GM10266 (cell line): ENCODE measurements at regions not wholly inside any gene's neighbourhood (a gene's known extent, or its start where the extent isn't known, plus 50 kb on each side); places are given as distances from the start of the nearest gene placed in this dataset.

Source experiments
- DNase-seq: peaks from one replicate; pipeline ENCODE4 v3.0.0; 2012; ENCODE audit errors: extremely low spot score
- TF ChIP-seq, protein P1 (sequence below): IDR thresholded peaks from 2 replicates; pipeline ENCODE4 v1.5.1; 2012; ENCODE audit warnings: mild to moderate bottlenecking, low read depth; ENCODE audit not compliant: control insufficient read depth, insufficient read depth; ENCODE audit errors: missing control alignments

DNA sequence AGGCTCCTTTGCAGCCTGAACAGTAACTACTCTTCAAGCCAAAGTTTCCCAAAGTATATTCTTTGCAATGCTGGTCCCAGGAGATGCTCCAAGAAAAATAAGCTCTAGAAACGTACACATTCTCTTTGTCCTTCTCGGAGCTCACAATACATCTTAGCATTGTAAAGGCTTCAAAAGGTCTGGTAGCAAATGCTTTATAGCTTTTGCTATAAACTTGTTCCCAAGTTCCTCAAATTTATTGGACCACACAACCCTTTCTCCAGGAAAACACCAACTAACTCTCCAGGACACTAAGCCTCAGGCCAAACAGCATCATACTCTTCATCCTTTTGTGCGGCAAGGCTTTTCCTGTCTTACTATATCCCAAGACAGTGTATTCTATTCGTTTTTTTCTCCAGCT lies 455.6 kb upstream of the PROK2 start:
- DNase-seq: no peak

DNA sequence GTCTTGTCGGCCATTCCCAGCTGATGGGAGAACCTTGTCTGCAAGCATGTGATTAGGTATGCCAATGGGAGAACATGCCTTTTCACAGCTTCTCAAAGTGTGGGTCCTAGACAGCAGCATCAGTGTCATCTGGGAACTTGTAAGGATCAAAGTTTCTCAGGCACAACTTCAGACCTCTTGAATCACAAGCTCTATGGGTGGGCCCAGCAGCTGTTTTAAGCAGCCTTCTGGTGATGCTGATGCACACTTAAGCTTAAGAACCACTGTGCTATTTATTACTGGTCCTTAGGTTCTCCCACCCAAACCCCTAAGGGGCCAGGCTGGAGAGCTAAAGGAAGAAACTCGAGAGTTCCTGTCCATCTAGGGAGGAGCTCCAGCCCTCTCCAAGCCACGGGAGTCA lies 453.9 kb upstream of the PROK2 start:
- no peak for DNase-seq
- TF ChIP-seq, protein P1, sequence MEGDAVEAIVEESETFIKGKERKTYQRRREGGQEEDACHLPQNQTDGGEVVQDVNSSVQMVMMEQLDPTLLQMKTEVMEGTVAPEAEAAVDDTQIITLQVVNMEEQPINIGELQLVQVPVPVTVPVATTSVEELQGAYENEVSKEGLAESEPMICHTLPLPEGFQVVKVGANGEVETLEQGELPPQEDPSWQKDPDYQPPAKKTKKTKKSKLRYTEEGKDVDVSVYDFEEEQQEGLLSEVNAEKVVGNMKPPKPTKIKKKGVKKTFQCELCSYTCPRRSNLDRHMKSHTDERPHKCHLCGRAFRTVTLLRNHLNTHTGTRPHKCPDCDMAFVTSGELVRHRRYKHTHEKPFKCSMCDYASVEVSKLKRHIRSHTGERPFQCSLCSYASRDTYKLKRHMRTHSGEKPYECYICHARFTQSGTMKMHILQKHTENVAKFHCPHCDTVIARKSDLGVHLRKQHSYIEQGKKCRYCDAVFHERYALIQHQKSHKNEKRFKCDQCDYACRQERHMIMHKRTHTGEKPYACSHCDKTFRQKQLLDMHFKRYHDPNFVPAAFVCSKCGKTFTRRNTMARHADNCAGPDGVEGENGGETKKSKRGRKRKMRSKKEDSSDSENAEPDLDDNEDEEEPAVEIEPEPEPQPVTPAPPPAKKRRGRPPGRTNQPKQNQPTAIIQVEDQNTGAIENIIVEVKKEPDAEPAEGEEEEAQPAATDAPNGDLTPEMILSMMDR: no peak

More for the DNA sequence above, 455.6 kb upstream of the PROK2 start:
- TF ChIP-seq, protein P1: no peak

DNA sequence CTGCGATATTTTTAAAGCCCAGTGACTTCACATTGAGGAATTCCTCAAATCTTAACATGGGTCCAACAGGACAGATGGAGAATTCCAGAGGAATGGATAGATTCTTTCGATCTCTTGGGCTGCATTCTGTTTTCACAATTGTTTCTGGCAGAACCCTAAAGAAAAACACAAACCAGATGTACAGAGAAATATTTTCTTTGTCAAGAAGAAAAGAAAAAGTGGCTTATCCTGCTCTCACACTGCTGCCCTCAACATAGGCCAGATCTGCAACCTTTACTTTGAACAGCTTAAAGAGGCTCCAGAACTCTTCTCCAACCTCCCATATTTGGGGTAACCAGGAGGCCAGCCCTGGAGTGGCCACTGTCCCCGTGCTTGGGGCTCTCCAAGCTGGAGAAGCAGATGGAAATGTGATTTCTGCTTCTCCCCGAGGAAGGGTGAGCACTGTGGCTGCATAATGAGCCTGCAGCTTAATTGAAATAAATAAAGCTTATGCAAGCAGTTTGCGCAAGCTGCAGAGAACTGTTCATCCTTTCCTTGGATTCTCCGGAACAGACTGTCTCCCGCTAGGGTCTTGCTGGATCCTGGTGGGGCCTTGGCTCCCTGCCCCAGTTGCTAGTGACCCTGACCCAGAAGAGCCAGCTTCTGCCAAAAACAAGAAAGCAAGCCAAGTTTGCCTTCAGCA lies 453.2 kb upstream of the PROK2 start:
- TF ChIP-seq, protein P1: no peak
- DNase-seq: no peak

DNA sequence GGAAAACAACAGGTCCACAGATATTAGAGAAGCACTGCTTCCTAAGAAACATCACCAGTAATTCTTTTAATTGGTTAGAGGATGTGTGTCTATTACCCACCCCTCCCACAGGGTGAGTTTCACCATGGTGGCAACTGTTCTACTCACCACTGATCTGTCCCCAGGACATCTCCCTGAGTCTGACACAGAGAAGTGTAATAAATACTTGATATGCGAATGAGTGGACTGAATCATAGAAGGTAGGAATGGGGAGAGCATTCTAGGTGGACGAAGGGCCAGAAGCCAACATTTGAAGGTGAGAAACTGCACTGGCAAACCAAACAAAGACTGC lies 452.7 kb upstream of the PROK2 start:
- TF ChIP-seq, protein P1: no peak
- no peak for DNase-seq

DNA sequence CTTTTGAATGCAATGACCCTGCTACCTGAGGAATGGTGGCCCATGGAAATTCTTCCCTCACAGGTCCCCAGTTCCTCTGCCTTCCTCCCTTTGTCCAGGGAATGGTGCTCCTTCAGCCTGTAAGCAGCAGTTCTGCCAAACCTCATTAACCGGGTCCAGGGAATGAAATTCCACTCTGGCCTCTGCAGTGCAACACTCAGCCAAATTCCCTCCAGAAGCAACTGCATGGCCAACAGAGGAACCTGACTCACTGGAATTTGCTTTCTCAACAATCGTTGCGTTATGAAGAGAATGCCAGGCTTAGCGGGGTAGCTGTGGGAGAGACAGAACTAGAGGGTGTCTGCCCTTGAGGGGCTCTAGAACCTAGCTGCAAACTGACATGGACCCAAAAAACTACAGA lies 449.4 kb upstream of the PROK2 start:
- TF ChIP-seq, protein P1: no peak
- DNase-seq: no peak

DNA sequence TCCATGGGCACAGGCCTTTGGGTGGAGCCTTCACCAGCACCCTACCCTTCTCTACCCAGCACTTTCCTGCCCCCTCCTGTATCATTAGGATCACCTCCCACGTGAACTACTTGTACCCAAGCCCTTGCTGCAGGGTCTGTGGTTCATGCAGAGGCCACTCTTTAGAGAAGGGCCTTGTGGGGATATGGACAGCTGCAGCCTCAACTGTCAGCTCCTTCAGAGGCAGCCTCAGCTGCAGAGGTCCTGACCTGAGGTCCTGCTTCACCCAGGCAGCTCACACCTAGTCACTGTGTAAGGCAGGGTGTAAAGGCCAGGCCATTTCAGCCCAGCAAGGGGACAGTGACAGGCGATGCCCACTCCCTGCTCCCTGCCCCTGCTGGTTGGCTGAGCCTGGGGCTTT lies 448.6 kb upstream of the PROK2 start:
- TF ChIP-seq, protein P1: no peak
- DNase-seq: no peak

DNA sequence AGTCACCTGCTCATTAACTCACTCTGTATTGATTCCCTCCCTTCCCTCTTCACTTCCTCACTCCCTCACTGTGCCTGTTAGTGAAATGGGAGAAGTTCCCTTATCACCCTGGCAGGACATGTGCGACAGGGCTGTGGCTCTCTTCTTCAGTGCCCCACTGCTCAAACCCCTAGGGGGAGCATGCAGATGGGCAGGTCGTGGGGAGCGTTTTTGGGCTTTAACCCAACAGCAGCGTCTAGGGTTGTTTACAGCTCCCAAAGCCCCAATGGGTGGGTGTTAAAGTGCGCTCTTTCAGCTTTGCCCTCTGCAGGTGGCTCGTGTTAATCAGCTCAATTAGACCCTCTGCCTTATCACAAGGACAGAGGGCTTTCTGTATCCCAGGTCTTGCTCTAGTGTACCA lies 447.8 kb upstream of the PROK2 start:
- TF ChIP-seq, protein P1: no peak
- DNase-seq: no peak
